Hepatocyte (in vitro differentiated cells): ENCODE measurements at regions not wholly inside any gene's neighbourhood (a gene's known extent, or its start where the extent isn't known, plus 50 kb on each side); places are given as distances from the start of the nearest gene placed in this dataset.

ENCODE experiments used
- DNase-seq: peaks from one replicate; pipeline ENCODE4 v3.0.0-alpha.2; 2016; ENCODE audit warnings: low spot score
- H2AFZ ChIP-seq: fragments of 200-600 bp; sonication (generic); 2 replicates; pipeline ENCODE4 v1.6.0; 2016; ENCODE audit warnings: antibody characterized with exemption, mild to moderate bottlenecking
- H3K27ac ChIP-seq: fragments of 200-600 bp; sonication (generic); 2 replicates; pipeline ENCODE4 v1.5.1; 2016; ENCODE audit warnings: mild to moderate bottlenecking
- H3K27me3 ChIP-seq: fragments of 200-600 bp; sonication (generic); 2 replicates; pipeline ENCODE4 v1.6.1; 2016
- H3K36me3 ChIP-seq: fragments of 200-600 bp; sonication (generic); replicated peaks from 2 replicates; pipeline ENCODE4 v1.5.1; 2016; ENCODE audit warnings: low read depth; ENCODE audit not compliant: insufficient read depth
- H3K4me1 ChIP-seq: fragments of 200-600 bp; sonication (generic); 2 replicates; pipeline ENCODE4 v1.5.1; 2016; ENCODE audit warnings: mild to moderate bottlenecking, moderate library complexity; ENCODE audit not compliant: insufficient read depth
- H3K4me2 ChIP-seq: fragments of 200-600 bp; sonication (generic); 2 replicates; pipeline ENCODE4 v1.6.0; 2016
- H3K4me3 ChIP-seq: fragments of 200-600 bp; sonication (generic); 2 replicates; pipeline ENCODE4 v1.5.1; 2016; ENCODE audit warnings: mild to moderate bottlenecking
- H3K79me2 ChIP-seq: fragments of 200-600 bp; sonication (generic); 2 replicates; pipeline ENCODE4 v1.6.0; 2017; ENCODE audit warnings: mild to moderate bottlenecking
- H3K9me2 ChIP-seq: fragments of 200-600 bp; sonication (generic); replicated peaks from 2 replicates; pipeline ENCODE4 v1.6.0; 2017; ENCODE audit warnings: mild to moderate bottlenecking; ENCODE audit not compliant: insufficient read depth
- H3K9me3 ChIP-seq: fragments of 200-600 bp; sonication (generic); 2 replicates; pipeline ENCODE4 v1.5.1; 2016; ENCODE audit warnings: low read depth, mild to moderate bottlenecking
- H4K20me1 ChIP-seq: fragments of 200-600 bp; sonication (generic); 2 replicates; pipeline ENCODE4 v1.6.0; 2016; ENCODE audit warnings: mild to moderate bottlenecking; ENCODE audit not compliant: insufficient read depth, poor library complexity, severe bottlenecking
- EZH2 ChIP-seq: fragments of 200-600 bp; sonication (generic); IDR thresholded peaks from 2 replicates; pipeline ENCODE4 v1.6.1; 2016; ENCODE audit warnings: antibody characterized with exemption, mild to moderate bottlenecking, borderline replicate concordance
- EZH2phosphoT487 ChIP-seq: fragments of 200-600 bp; sonication (generic); IDR thresholded peaks from one replicate; pipeline ENCODE4 v1.6.1; 2018; ENCODE audit warnings: antibody characterized with exemption, mild to moderate bottlenecking, low read depth, moderate library complexity; ENCODE audit not compliant: unreplicated experiment, severe bottlenecking
- WGBS: methylation state at CpG from one replicate; pipeline ENCODE4 v1.1.6; 2016; ENCODE audit warnings: low lambda C conversion rate; ENCODE audit errors: missing lambda C conversion rate; 5-methylcytosine and 5-hydroxymethylcytosine counted together
- TF ChIP-seq, protein P1 (sequence below): fragments of 200-600 bp; sonication (generic); IDR thresholded peaks from 2 replicates; pipeline ENCODE4 v1.5.1; 2016; ENCODE audit warnings: antibody characterized with exemption, mild to moderate bottlenecking; ENCODE audit not compliant: poor library complexity

DNA sequence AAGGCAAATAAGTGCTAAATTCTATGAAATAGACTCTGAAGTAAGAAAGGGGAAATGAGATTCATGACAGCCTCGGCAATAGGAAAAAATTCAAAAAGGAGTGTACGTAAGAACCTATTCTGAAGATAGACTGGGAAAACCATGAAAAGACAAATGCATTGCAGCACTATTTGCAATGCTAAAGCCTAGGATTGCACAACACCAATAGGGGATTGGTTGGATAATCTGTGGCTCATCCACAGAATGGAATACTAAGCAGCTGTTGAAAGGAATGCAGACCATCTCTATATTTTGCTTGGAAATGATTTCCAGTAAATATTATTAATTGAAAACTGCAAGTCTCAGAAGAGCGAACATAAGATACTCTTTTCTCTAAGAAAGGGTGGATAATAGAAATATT is 91.7 kb upstream of the CLMP start:
- no peak overlapping the region for H3K4me2 ChIP-seq
- no peak overlapping the region for H3K27ac ChIP-seq
- H3K36me3 ChIP-seq: no peaks in the 10 kb centered on the region
- no peak for DNase-seq
- no peak overlapping the region for H2AFZ ChIP-seq
- WGBS: 87% methylated on average over 3 of the region's 3 CpGs
- no peaks in the 10 kb centered on the region for H3K79me2 ChIP-seq
- no peaks in the 10 kb centered on the region for H3K9me2 ChIP-seq
- no peaks in the 10 kb centered on the region for H3K9me3 ChIP-seq
- H4K20me1 ChIP-seq: no peaks in the 10 kb centered on the region
- H3K27me3 ChIP-seq: no peaks in the 10 kb centered on the region
- TF ChIP-seq, protein P1, sequence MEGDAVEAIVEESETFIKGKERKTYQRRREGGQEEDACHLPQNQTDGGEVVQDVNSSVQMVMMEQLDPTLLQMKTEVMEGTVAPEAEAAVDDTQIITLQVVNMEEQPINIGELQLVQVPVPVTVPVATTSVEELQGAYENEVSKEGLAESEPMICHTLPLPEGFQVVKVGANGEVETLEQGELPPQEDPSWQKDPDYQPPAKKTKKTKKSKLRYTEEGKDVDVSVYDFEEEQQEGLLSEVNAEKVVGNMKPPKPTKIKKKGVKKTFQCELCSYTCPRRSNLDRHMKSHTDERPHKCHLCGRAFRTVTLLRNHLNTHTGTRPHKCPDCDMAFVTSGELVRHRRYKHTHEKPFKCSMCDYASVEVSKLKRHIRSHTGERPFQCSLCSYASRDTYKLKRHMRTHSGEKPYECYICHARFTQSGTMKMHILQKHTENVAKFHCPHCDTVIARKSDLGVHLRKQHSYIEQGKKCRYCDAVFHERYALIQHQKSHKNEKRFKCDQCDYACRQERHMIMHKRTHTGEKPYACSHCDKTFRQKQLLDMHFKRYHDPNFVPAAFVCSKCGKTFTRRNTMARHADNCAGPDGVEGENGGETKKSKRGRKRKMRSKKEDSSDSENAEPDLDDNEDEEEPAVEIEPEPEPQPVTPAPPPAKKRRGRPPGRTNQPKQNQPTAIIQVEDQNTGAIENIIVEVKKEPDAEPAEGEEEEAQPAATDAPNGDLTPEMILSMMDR: no peak
- TF ChIP-seq EZH2 (no peak), EZH2phosphoT487 (no peak)
- H3K4me1 ChIP-seq: no peaks in the 10 kb centered on the region
- no peak overlapping the region for H3K4me3 ChIP-seq

DNA sequence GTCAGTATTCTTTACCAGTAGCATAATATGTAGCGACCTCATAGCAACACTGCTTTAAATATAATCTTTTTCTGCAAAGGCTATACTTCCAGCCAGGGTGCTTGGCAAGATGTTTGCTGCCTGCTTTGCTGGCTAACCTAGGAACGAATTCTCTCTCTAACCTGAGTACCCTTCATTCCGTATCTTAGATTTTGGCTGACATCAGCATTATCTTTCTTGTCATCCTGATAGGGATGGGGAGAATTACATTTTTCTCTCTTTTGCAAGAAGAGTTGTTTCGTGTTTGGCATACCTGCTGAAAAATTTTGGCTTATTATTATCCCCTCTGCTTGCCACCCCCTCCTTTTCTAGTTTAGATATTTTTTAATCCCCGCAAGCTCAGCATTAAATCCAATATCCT is 91.2 kb upstream of the CLMP start:
- Histone ChIP-seq H3K79me2 (no peaks in the 10 kb centered on the region), H4K20me1 (no peaks in the 10 kb centered on the region), H3K4me3 (no peak overlapping the region), H3K4me2 (no peak overlapping the region), H3K27me3 (no peaks in the 10 kb centered on the region), H3K9me2 (no peaks in the 10 kb centered on the region), H3K4me1 (no peaks in the 10 kb centered on the region), H3K9me3 (no peaks in the 10 kb centered on the region), H3K36me3 (no peaks in the 10 kb centered on the region), H2AFZ (no peak overlapping the region), H3K27ac (no peak overlapping the region)
- TF ChIP-seq, protein P1: no peak
- TF ChIP-seq EZH2phosphoT487: no peak
- no peak for TF ChIP-seq EZH2
- no peak for DNase-seq
- WGBS: 78% methylated on average over 5 of the region's 5 CpGs

DNA sequence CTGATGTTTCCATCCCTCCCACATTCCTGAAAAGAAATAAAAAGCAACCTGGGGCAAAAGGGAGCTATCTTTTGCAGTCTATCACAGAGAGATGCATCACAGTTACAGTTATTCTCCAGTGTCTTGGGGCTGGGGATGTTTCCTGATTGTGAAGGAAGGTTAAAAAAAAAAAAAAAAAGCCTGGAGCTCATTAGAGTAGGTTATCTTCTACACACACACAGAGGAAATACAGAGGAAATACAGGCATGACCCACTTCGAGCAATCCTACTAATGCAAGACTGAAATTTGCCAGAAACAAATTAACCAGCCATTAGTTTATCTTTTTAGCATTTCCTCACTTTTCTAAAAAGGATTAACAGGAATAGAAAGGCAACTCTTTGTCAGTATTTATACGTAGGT is 89.4 kb upstream of the CLMP start:
- Histone ChIP-seq H3K27me3 (no peaks in the 10 kb centered on the region), H3K79me2 (no peaks in the 10 kb centered on the region), H4K20me1 (no peaks in the 10 kb centered on the region), H3K4me2 (no peak overlapping the region), H3K4me3 (no peak overlapping the region), H2AFZ (no peak overlapping the region), H3K27ac (no peak overlapping the region), H3K36me3 (no peaks in the 10 kb centered on the region), H3K9me2 (no peaks in the 10 kb centered on the region), H3K4me1 (no peaks in the 10 kb centered on the region), H3K9me3 (no peaks in the 10 kb centered on the region)
- 59% methylated on average over 2 of the region's 2 CpGs for WGBS
- TF ChIP-seq, protein P1: no peak
- TF ChIP-seq EZH2phosphoT487: no peak
- TF ChIP-seq EZH2: no peak
- no peak for DNase-seq

DNA sequence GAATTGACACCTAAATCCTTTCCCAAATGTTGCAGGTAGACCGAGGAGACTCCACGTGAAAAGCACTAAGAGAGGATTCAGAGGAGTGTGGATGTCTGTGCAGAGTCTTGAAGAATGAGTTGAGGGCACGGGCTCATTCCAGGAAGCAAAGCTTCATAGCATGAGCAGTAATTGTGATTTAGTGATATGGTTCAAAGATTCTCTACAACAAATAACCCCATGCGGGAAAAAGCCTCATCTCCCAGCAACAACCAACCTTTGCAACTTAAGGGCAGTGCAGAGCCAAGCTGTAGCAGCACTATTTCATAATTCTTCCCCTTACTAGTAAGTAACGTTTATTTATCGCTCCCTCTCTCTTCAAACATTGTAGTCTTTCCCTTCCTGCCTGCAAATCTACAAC is 87.5 kb upstream of the CLMP start:
- Histone ChIP-seq H2AFZ (no peak overlapping the region), H3K4me3 (no peak overlapping the region), H3K79me2 (no peaks in the 10 kb centered on the region), H3K27me3 (no peaks in the 10 kb centered on the region), H3K9me3 (no peaks in the 10 kb centered on the region), H3K4me1 (no peaks in the 10 kb centered on the region), H3K4me2 (no peak overlapping the region), H3K9me2 (no peaks in the 10 kb centered on the region), H4K20me1 (no peaks in the 10 kb centered on the region), H3K27ac (no peak overlapping the region), H3K36me3 (no peaks in the 10 kb centered on the region)
- 71% methylated on average over 6 of the region's 6 CpGs for WGBS
- no peak for TF ChIP-seq EZH2
- no peak for TF ChIP-seq EZH2phosphoT487
- TF ChIP-seq, protein P1: no peak
- DNase-seq: no peak
